Left kidney (tissue), 1 donor: ENCODE measurements at regions not wholly inside any gene's neighbourhood (a gene's known extent, or its start where the extent isn't known, plus 50 kb on each side); places are given as distances from the start of the nearest gene placed in this dataset.
"Not testable (repeated sequence)": the region's sequence is repeated elsewhere in the genome, so short reads cannot be mapped to it uniquely, and the experiment has no call there.

Source experiments
- DNase-seq: peaks from one replicate; pipeline ENCODE4 v3.0.0-alpha.2; 2013

- DNase-seq = no peak
Measured at GRCh38 chr2:138319616-138320015, 182.0 kb upstream of the SPOPL start.

- no peak for DNase-seq
Measured at GRCh38 chr2:138321458-138321857, 180.1 kb upstream of the SPOPL start.

GRCh38 chr2:138323382-138324067 lies 178.0 kb upstream of the SPOPL start:
- no peak for DNase-seq

- DNase-seq = no peak
Measured at GRCh38 chr2:138324068-138324771, 177.3 kb upstream of the SPOPL start.

GRCh38 chr2:138327967-138328366 lies 173.6 kb upstream of the SPOPL start:
- no peak for DNase-seq

- no peak for DNase-seq
Measured at GRCh38 chr2:138329162-138329561, 172.4 kb upstream of the SPOPL start.

GRCh38 chr2:138329591-138329990 lies 172.0 kb upstream of the SPOPL start:
- no peak for DNase-seq

- DNase-seq = no peak
Measured at GRCh38 chr2:138333121-138333520, 168.4 kb upstream of the SPOPL start.

- no peak for DNase-seq
Measured at GRCh38 chr2:138333677-138334076, 167.9 kb upstream of the SPOPL start.

GRCh38 chr2:138334323-138334722 lies 167.2 kb upstream of the SPOPL start:
- DNase-seq = no peak

- DNase-seq = no peak
Measured at GRCh38 chr2:138335036-138335435, 166.5 kb upstream of the SPOPL start.

- no peak for DNase-seq
Measured at GRCh38 chr2:138336146-138336545, 165.4 kb upstream of the SPOPL start.

- no peak for DNase-seq
Measured at GRCh38 chr2:138355244-138355643, 146.3 kb upstream of the SPOPL start.

- no peak for DNase-seq
Measured at GRCh38 chr2:138356178-138356577, 145.4 kb upstream of the SPOPL start.

GRCh38 chr2:138359532-138359931 lies 142.0 kb upstream of the SPOPL start:
- DNase-seq = no peak

GRCh38 chr2:138364554-138365162 lies 136.9 kb upstream of the SPOPL start:
- DNase-seq = no peak

- no peak for DNase-seq
Measured at GRCh38 chr2:138365581-138365980, 136.0 kb upstream of the SPOPL start.

- DNase-seq = no peak
Measured at GRCh38 chr2:138369856-138370255, 131.7 kb upstream of the SPOPL start.

- DNase-seq = peak; percentile 24
Measured at GRCh38 chr2:138373993-138374408, 127.6 kb upstream of the SPOPL start.

GRCh38 chr2:138381373-138381772 lies 120.2 kb upstream of the SPOPL start:
- DNase-seq = no peak

GRCh38 chr2:138382672-138383071 lies 118.9 kb upstream of the SPOPL start:
- DNase-seq = no peak

- DNase-seq = not testable (repeated sequence)
Measured at GRCh38 chr2:138386191-138386590, 115.4 kb upstream of the SPOPL start.

- no peak for DNase-seq
Measured at GRCh38 chr2:138389063-138389462, 112.5 kb upstream of the SPOPL start.
